ENCODE measurements at regions not wholly inside any gene's neighbourhood (a gene's known extent, or its start where the extent isn't known, plus 50 kb on each side); places are given as distances from the start of the nearest gene placed in this dataset.
"Not testable (repeated sequence)": the region's sequence is repeated elsewhere in the genome, so short reads cannot be mapped to it uniquely, and the experiment has no call there.

DNA sequence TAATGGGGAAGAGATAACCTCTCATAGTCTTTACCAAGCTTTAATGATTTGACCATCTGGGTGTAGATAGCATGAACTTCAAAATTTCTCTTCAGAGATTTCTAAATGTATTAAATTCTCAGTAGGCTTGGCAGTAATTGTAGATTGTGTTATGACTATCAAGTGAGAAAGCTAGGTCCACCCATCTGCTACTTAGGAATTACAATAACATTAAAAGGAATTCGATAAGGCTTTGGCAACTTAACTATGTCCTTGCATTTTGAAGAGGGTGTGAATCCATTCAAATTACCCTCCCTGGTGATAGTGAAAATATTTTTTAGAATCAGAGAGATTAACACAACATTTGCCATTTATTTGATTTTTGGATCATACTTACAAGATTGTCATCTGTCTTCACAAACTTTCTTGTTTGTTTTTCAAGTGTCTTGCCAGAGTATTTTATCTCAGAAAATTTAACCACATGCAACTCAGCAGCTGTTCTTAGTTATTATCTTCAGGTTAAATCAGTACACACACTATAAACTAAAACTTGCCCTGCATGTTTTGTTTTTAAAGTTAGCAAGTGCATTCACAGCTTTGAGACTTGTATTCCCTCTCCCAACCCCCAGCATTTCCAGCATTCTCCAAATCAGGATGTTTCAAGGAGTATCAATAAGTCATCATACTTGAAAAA is 69.6 kb upstream of the COL8A1 start:
- TF ChIP-seq, protein P1, sequence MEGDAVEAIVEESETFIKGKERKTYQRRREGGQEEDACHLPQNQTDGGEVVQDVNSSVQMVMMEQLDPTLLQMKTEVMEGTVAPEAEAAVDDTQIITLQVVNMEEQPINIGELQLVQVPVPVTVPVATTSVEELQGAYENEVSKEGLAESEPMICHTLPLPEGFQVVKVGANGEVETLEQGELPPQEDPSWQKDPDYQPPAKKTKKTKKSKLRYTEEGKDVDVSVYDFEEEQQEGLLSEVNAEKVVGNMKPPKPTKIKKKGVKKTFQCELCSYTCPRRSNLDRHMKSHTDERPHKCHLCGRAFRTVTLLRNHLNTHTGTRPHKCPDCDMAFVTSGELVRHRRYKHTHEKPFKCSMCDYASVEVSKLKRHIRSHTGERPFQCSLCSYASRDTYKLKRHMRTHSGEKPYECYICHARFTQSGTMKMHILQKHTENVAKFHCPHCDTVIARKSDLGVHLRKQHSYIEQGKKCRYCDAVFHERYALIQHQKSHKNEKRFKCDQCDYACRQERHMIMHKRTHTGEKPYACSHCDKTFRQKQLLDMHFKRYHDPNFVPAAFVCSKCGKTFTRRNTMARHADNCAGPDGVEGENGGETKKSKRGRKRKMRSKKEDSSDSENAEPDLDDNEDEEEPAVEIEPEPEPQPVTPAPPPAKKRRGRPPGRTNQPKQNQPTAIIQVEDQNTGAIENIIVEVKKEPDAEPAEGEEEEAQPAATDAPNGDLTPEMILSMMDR (IDR thresholded peaks at IDR 0.05; ENCODE audit: borderline replicate concordance, insufficient read depth, low read depth, low read length), result no peak
- no peak overlapping the region for H3K4me3 ChIP-seq (ENCODE audit: low read depth, low read length)

DNA sequence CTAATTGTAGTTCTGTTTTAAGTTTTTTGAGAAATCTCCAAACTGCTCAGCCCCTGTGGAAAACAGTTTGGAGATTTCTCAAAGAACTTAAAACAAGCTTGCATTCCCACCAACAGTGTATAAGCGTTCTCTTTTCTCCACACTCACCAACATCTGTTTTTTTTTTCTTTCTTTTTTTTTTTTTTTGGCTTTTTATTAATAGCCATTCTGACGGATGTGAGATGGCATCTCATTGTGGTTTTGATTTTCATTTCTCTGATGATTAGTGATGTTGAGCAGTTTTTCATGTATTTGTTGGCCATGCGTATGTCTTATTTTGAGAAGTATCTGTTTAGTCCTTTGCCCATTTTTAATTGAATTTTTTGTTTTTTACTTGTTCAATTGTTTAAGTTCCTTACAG is 73.1 kb upstream of the COL8A1 start:
- H3K4me3 ChIP-seq (ENCODE audit: low read depth, low read length), result no peak overlapping the region
- TF ChIP-seq, protein P1 (IDR thresholded peaks at IDR 0.05; ENCODE audit: borderline replicate concordance, insufficient read depth, low read depth, low read length), result no peak

DNA sequence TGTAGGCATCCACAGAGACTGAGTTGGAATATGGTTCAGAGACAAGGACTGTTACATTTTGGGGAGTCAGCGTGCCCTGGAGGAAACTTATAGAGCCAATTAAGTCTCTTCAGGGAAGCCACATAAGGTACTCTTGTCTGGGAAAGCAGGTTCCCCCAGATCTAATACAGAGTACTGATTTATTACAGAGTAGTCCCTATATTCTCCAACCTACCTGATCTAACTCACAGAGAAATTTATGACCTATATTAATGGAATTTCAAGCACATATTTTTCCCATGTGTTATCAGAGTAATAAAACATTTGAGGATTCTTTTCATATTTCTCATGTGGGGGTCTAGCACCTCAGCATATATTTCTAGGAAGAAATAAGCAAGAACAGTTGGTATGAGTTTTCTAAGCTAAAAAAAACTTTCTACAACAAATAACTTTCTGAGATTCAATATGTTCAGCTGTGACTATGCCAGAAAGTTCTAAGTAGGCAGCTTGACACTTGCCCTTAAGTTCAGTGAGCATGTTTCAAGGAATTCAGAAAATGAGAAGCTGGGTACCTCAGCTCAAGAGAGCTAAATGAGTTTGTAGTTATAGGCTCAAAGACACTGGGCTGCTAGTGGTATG is 75.3 kb upstream of the COL8A1 start:
- no peak overlapping the region for H3K4me3 ChIP-seq (ENCODE audit: low read depth, low read length)
- TF ChIP-seq, protein P1 (IDR thresholded peaks at IDR 0.05; ENCODE audit: borderline replicate concordance, insufficient read depth, low read depth, low read length), result no peak

DNA sequence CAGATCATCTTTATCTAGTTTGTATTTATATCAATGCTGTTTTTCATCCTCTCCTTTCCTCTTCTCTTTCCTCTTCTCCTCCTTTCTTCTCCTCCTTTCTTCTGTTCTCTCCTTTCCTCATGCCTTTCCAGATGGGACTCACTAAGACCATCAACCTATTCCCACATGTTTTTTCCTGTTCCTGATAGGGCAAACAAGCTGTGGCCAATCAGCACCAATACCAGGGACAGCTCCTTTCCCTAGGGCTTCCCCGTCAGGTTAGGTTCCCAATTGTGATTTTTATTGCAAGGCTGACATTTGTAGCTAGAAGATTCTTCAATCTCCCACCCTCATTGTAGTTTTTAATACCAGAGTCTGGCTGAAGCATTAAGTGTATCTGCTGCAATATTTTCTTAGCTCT is 76.3 kb upstream of the COL8A1 start:
- TF ChIP-seq, protein P1 (IDR thresholded peaks at IDR 0.05; ENCODE audit: borderline replicate concordance, insufficient read depth, low read depth, low read length), result no peak
- no peak overlapping the region for H3K4me3 ChIP-seq (ENCODE audit: low read depth, low read length)

DNA sequence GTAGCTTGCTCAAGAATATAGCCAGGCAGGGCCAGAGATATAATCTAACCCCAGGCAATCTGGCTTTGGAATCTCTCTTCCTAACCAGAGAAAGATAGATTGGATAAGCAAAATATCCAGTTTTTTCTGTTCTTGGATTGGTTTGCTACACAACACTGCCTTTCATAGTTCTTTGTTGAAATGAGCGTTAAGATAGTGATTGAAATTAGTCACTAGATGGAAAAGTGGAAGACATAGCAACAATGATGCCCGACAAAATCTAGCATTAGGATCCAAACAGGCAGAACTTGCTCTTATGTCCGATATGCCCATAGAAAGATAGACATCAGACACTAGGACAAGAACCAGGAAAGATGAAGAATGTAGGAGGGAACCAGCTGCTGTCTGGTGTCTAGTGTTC is 77.3 kb upstream of the COL8A1 start:
- H3K4me3 ChIP-seq (ENCODE audit: low read depth, low read length), result no peak overlapping the region
- TF ChIP-seq, protein P1 (IDR thresholded peaks at IDR 0.05; ENCODE audit: borderline replicate concordance, insufficient read depth, low read depth, low read length), result no peak

DNA sequence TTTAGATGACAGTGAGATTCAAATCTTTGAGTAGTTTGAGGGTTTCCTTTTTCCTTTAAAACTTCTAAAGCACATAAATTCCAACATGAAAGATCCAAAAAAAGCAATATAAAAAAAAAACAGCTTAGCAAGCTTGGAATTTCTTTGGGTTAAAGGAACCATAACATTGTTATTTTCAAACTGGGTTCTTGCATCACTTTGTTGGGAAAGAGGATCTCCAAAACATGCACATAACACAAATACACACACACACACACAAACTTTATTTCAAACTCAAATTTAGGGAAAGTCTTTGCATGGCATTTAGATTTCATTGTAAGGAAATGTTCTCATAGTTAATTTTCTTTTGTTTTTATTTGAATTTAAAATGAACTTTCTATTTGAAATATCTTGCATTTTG is 79.2 kb upstream of the COL8A1 start:
- TF ChIP-seq, protein P1 (IDR thresholded peaks at IDR 0.05; ENCODE audit: borderline replicate concordance, insufficient read depth, low read depth, low read length), result no peak
- H3K4me3 ChIP-seq (ENCODE audit: low read depth, low read length), result no peak overlapping the region

DNA sequence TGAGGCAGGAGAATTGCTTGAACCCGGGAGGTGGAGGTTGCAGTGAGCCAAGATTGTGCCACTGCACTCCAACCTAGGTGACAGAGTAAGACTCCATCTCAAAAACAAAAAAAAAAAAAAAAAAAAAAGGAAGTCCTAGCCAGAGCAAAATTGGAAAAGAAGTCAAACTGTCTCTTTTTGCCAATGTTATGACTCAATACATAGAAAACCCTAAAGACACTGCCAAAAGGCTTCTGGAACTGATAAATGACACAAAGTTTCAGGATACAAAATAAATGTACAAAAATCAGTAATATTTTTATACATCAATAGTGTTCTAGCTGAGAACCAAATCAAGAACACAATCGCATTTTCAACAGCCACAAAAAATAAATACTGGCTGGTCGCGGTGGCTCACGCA is 82.5 kb upstream of the COL8A1 start:
- not testable (repeated sequence) for H3K4me3 ChIP-seq (ENCODE audit: low read depth, low read length)

Data from GM12875 (cell line).